ENCODE measurements at regions not wholly inside any gene's neighbourhood (a gene's known extent, or its start where the extent isn't known, plus 50 kb on each side); places are given as distances from the start of the nearest gene placed in this dataset.
"Not testable (repeated sequence)": the region's sequence is repeated elsewhere in the genome, so short reads cannot be mapped to it uniquely, and the experiment has no call there.

DNA sequence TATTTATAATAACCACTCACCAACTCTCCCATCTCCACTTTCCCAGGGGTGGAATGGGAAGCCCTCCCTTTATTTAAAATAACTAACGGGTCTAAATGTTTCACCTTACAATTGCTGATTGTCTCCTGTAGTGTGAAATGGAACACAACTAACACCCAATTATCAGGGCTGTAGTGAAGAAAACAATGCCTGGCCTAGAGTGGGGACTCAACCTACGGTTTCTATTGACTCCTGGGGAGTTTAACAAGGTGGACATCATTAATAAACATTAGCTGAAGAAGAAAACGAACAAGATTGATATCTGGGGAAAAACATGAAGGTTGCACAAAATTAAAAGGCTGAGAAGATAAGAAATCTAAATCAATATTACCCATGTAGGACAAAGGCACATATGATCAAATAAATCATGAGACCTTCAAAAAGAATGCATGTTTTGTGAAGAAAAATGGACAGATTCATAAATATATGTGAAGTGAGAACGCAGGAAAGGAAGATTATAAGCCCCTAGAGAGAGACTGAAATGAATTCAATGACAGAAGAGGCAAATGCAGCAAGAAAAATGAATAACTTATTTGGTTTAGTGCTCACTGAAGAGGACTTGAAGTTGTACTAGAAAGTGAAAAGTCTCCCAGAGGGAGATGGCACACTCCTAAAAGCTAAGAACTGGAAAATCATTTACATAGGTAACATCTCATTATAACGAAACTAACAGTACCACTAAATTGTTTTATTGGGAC is 593.0 kb upstream of the AADAT start:
- DNase-seq: no peak

DNA sequence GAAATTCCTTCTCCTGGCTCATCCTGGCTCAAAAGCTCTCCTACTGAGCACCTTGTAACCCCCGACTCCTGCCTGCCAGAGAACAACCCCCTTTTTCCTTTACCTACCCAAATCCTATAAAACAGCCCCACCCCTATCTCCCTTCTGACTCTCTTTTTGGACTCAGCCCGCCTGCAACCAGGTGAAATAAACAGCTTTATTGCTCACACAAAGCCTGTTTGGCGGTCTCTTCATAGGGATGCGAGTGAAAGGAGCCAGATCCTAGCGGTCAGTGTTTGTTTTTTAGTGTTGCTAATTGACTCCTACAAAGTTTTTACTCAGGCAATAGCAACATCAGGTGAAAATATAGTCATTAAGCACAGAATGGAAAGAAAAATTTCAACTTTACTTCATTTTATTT is 592.3 kb upstream of the AADAT start:
- DNase-seq: not testable (repeated sequence)

DNA sequence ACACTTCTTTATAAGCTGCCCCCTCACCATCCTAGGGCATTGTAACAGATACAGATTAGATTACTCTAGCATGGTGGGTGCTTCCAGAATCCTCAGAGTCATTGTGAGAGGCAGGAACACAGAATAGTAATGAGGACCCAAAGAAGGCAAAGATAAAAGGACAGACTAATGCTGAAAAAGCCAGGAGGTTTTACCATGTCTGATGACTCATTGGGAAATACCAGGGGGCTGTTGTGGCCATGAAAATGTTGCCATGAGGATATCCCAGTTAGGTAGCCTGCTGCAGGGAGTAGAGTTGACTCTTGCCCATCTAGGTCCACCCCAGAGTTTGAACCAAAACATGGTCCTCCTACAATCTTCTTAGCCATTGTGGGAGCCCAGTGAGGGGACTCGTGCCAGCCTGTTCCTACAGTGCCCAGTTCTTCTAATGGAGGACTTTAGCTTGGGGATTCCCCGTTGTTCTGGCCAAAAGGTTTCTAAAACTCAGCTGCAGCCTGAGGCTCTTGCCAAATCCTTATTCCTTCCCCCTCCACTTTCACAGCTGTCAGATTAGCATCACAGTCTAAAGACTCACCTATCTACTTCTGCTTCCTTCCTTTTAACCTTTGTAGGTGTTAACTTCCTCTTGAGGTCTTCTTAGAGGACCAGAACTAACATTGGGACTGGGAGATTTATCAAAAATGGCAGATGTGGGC is 586.0 kb upstream of the AADAT start:
- DNase-seq: no peak

DNA sequence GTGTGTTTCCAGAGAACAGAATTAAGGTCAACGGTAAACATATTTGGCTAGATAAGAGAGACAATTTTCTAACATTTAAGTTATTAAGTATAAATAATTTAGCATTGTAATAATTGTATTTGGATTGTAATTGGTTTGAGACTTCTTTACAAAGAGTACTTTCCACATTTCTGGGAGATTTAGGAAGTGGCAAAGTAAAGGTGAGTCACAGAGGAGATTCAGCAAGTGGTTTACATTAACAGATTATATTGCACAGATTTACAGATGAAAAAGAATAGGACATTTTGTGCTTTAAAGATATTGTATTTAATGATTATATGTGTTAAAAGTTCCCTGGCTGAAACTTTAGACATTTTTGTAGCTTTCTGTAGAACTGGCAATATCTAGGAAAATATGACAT is 584.4 kb upstream of the AADAT start:
- DNase-seq: no peak

GRCh38 chr4:170672381-170672965 is 582.7 kb upstream of the AADAT start:
- DNase-seq: no peak

DNA sequence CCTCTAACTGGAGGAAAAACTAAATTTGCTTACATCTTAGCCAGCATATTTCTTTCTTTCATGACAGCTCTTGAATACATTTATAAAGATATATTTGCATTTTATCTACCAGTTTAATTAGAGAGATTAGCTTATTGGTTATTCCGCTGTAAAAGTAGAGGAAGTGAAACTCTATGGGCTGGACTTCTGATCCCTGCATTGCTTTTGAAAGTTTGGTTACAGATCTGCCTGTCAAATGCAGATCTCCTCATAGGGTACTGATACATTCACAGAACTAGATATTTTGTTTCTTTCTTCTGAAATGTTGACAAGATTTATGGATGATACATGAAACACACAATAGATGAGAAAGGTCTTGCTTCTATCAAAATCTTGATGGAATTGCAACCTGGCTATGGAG is 581.4 kb upstream of the AADAT start:
- no peak for DNase-seq

DNA sequence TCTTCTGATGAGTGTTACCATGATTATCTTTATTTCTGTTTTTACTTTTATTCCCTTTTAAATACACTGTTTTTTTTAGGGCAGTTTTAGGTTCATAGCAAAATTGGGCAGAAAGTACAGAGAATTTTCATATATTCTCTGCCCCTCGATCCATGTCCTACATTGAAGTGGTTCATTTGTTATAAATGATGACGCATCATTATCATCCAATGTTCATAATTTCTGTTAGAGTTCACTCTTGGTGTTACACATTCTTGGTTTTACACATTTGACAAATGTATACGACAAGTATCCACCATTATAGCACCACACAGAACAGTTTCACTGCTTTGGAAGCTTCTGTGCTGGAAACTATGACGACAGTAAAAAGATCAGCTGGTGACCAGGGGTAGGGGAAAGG is 578.1 kb upstream of the AADAT start:
- DNase-seq: no peak

DNA sequence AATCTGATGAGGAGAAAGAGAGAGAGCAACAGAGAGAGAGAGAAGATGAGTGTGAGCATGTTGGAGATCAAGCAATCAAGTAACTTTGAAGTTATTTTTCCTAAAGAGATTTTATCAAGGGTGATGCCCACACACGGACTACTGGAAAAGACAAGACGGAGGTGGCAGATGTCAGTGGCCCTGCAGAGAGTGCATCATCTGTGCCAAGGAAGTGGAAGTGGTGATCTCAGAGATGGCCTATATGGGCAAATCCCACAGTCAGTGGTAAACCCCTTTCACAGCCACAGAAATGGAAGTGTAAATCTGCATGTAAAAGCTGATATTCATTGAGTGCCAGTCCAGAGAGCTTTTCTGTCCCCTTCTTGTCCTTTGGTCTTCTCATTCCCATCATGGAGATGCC is 577.2 kb upstream of the AADAT start:
- no peak for DNase-seq

DNA sequence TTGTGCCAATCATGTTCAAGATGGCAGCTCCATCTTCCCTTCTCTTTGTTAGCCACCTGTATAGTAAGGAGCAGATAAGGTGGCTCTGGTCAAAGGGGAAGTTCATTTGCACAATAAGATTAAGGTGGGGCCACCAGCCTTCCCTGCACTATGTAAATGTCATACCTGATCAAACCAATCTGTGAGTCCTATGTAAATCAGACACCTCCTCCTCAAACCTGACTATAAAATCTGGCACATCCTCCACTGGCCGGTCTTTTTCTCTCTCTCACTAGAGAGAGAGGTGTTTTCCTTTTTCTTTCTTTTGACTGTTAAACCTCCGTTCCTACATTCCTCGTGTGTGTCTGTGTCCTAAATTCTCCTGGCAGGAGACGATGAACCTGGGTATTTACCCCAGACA is 572.5 kb upstream of the AADAT start:
- no peak for DNase-seq

DNA sequence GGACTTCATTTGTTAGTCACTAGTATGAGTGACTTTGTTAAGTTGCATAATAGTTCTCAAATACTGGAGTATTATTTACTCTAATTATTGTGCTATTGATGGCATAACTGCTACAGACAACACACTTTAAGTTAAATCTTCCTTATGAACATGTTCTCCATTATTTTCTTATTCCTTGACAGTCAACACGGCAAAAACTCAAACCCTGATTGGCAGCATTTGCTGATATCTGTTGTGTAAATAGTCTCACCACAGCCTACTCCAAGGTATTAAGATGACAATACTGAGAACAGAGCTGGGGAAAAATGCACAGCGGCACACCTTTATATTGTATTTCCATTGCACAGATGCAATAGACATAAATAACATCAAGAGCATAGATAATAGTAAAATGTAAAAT is 568.0 kb upstream of the AADAT start:
- no peak for DNase-seq

DNA sequence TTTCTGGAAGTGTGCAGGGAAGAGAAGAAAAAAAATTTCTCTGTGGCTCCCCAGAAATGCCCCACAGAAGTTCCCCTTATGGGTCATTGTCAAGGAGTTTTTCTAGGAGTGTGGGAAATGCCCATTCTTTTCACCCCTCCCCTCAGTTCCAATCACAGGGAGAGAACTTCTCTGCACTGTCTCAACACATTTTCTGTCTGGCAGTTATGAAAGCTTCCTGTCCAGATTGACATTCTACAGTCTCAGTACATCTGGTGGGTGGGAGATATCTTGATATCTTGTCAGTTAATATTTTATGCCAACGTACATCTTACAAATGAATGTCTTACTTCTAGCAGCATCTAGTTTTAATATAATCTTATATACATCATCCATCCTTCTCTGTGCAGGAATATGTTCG is 566.8 kb upstream of the AADAT start:
- no peak for DNase-seq

DNA sequence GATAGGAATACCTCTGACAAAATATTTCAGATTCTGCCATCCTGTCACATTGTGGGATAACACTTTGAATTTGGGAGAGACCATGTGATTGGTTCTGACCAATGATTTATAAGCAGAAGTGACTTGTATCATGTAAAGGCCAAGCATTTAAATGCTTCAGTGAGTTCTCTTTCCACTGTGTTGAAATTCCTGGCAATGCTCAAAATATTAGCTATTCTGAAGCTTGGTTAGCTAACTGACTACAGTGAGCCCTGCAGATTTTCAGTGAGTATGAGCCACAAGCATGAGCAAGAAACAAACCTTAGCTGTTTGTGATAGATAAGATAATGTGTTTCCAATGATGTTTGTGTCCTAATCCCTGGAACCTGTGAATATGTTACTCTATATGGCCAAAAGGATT is 562.8 kb upstream of the AADAT start:
- DNase-seq: no peak

GRCh38 chr4:170651786-170652185 is 562.0 kb upstream of the AADAT start:
- no peak for DNase-seq

GRCh38 chr4:170627418-170627817 is 537.7 kb upstream of the AADAT start:
- DNase-seq: no peak

DNA sequence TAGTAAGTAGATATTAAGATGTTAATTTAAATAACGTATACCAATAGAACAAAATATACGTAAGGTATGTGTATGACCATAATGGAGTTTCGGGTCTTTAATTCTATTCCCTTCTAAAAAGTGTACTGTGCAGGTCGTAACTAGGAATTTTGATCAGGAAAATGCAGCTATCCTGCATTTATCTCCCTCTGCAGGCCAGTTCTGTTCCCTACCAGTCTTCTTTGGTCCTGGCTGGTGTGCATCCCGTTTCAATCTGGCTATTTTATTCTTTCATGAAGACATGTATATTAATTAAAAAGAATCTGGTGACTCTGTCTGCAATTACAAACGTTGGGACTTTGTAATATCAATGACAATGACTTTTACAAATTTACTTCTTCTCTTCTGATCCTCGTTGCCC is 534.1 kb upstream of the AADAT start:
- DNase-seq: no peak

- no peak for DNase-seq
These were observed 520.7 kb upstream of the AADAT start for GRCh38 chr4:170610434-170610833.

DNA sequence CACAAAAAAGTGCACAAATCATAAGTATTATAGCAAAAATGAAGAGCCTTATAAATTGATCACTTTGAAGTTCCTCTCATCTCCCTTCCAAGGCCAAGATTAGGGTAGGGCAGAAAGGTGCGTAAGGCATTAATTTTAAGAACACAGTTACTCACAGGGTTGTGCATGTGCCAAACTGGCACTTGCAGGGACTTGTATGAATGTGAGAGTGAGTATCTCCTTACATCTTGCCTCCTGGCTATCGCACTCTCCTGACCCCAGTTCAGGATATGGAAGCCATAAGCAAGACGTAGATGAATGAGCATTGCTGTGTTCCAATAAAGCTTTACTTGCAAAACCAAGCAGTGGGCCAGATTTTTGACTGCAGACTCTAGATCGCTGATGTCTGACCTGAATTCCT is 510.1 kb upstream of the AADAT start:
- DNase-seq: no peak

DNA sequence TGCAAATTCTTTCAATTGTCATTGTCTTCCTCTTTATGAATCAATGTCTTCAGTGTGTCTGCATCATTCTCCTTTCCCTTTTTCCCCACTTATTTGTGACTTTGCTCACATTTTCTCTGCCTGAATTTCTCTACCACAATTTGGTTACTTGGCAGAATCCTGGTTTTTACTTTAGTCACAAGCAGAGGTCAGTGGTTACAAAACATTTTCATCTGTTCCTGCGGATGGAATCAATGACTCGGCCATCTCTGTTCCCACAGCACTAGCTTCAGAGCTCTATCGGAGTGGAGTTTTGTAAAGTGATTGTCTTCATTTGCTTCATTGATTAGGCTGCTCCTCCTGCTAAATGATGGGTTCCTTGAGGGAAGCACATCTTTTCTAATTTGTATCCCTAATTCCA is 501.3 kb upstream of the AADAT start:
- no peak for DNase-seq

GRCh38 chr4:170589597-170590191 is 499.9 kb upstream of the AADAT start:
- DNase-seq: no peak

GRCh38 chr4:170581969-170582368 is 492.2 kb upstream of the AADAT start:
- no peak for DNase-seq

- DNase-seq: no peak
These were observed 491.6 kb upstream of the AADAT start for GRCh38 chr4:170581322-170581721.

DNA sequence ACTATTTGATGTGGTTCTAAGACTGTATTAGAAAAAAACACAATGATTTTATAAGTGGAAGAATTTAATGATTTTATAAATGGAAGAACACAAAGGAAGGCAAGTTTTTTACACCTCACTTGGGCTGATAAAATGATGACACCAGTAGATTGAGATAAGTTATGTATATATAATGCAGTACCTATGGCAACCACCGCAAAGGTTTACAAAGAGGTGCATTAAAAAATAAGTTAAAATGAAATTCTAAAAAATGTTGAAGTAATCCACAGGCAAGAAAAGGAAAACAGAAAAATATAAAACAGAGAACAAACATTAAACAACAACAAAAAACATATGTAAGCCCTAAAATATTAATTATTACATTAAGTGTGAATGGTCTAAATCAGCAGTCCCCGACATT is 490.9 kb upstream of the AADAT start:
- no peak for DNase-seq

- DNase-seq: no peak
These were observed 449.2 kb upstream of the AADAT start for GRCh38 chr4:170538821-170539473.
